ENCODE measurements at regions not wholly inside any gene's neighbourhood (a gene's known extent, or its start where the extent isn't known, plus 50 kb on each side); places are given as distances from the start of the nearest gene placed in this dataset.

DNA sequence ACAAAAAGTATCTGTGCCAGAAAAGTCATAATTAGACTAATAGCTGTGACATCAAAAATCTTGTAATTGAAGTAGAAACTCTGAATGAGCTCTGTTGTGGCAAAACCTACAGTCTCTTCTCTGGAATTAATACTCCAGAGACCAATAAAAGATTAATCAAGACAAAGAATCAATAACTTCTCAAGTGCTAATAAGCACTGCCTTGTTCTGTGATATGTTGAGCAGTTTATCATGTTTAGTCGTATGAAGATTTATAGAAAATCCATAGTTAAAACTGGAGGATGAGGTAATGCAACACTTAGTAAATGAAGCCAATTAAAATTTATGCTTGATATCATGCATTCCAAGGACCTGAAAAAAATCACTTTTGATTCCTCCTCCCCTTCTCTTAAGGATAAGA lies 72.3 kb upstream of the RNF32 start:
- ChIA-PET CTCF (ENCODE audit: low intra/inter-chr PET ratio, low total read pairs) (no interaction called here), POLR2A (no interaction called here)
- Histone ChIP-seq H3K36me3 (replicated peaks in 1 of 2; ENCODE audit: control insufficient read depth in 1 of 2, insufficient read depth in 2 of 2, low read length in 2 of 2) (no peaks in the 10 kb centered on the region), H3K4me2 (ENCODE audit: low read depth, low read length) (no peak overlapping the region), H3K4me1 (ENCODE audit: insufficient read depth, low read length) (peaks cover 19% of the 10 kb centered on the region; the same call in 1 of the 2 replicates), H3K27ac (ENCODE audit: extremely low read length, insufficient read depth, low read length) (no peak overlapping the region), H3K27me3 (ENCODE audit: control insufficient read depth in 1 of 2, insufficient read depth in 2 of 2, low read length in 2 of 2) (no peaks in the 10 kb centered on the region), H3K9me3 (ENCODE audit: low read length) (peaks cover 22% of the 10 kb centered on the region), H3K79me2 (ENCODE audit: insufficient read depth, low read length) (no peaks in the 10 kb centered on the region), H3K4me3 (replicated peaks in 1 of 3; ENCODE audit: insufficient read depth in 1 of 3, low read depth in 2 of 3, low read length in 3 of 3) (no peak overlapping the region), H2AFZ (ENCODE audit: low read length) (no peak overlapping the region), H4K20me1 (ENCODE audit: insufficient read depth, low read length) (no peaks in the 10 kb centered on the region), H3K9ac (ENCODE audit: insufficient read depth, low read depth, low read length) (no peak overlapping the region)
- BruUV-seq (replicated peaks), result no TSS peak
- intact Hi-C loops (cut with micrococcal nuclease; ENCODE audit: unreplicated experiment) (no loop called here), in situ Hi-C loops (cut with HindIII; ENCODE audit: extremely low pct_ligation_motif_present, low pct_unique_long_range_greater_than_20kb) (no loop called here)
- DNase-seq (ENCODE audit: low spot score) (no peak), FAIRE-seq (no peak), ATAC-seq (no peak)
- WGBS (ENCODE audit: low lambda C conversion rate), result 95% methylated on average over 1 of the region's 1 CpG
- TF ChIP-seq HNRNPUL1 (IDR thresholded peaks at IDR 0.05; ENCODE audit: low read depth, low read length) (no peak), LCORL (IDR thresholded peaks at IDR 0.05) (no peak), LCORL (CRISPR knock-in tag; IDR thresholded peaks at IDR 0.05) (no peak), GABPB1 (CRISPR knock-in tag; IDR thresholded peaks at IDR 0.05) (no peak), ARNT2 (CRISPR knock-in tag; IDR thresholded peaks at IDR 0.05; ENCODE audit: low read depth) (no peak), KLF16 (CRISPR knock-in tag; IDR thresholded peaks at IDR 0.05) (no peak)
- TF ChIP-seq, protein P1, sequence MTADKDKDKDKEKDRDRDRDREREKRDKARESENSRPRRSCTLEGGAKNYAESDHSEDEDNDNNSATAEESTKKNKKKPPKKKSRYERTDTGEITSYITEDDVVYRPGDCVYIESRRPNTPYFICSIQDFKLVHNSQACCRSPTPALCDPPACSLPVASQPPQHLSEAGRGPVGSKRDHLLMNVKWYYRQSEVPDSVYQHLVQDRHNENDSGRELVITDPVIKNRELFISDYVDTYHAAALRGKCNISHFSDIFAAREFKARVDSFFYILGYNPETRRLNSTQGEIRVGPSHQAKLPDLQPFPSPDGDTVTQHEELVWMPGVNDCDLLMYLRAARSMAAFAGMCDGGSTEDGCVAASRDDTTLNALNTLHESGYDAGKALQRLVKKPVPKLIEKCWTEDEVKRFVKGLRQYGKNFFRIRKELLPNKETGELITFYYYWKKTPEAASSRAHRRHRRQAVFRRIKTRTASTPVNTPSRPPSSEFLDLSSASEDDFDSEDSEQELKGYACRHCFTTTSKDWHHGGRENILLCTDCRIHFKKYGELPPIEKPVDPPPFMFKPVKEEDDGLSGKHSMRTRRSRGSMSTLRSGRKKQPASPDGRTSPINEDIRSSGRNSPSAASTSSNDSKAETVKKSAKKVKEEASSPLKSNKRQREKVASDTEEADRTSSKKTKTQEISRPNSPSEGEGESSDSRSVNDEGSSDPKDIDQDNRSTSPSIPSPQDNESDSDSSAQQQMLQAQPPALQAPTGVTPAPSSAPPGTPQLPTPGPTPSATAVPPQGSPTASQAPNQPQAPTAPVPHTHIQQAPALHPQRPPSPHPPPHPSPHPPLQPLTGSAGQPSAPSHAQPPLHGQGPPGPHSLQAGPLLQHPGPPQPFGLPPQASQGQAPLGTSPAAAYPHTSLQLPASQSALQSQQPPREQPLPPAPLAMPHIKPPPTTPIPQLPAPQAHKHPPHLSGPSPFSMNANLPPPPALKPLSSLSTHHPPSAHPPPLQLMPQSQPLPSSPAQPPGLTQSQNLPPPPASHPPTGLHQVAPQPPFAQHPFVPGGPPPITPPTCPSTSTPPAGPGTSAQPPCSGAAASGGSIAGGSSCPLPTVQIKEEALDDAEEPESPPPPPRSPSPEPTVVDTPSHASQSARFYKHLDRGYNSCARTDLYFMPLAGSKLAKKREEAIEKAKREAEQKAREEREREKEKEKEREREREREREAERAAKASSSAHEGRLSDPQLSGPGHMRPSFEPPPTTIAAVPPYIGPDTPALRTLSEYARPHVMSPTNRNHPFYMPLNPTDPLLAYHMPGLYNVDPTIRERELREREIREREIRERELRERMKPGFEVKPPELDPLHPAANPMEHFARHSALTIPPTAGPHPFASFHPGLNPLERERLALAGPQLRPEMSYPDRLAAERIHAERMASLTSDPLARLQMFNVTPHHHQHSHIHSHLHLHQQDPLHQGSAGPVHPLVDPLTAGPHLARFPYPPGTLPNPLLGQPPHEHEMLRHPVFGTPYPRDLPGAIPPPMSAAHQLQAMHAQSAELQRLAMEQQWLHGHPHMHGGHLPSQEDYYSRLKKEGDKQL (CRISPR knock-in tag; IDR thresholded peaks at IDR 0.05; ENCODE audit: low read depth), result no peak
- TF ChIP-seq, protein P2, sequence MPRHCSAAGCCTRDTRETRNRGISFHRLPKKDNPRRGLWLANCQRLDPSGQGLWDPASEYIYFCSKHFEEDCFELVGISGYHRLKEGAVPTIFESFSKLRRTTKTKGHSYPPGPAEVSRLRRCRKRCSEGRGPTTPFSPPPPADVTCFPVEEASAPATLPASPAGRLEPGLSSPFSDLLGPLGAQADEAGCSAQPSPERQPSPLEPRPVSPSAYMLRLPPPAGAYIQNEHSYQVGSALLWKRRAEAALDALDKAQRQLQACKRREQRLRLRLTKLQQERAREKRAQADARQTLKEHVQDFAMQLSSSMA (CRISPR knock-in tag; IDR thresholded peaks at IDR 0.05), result no peak
- TF ChIP-seq, protein P3, sequence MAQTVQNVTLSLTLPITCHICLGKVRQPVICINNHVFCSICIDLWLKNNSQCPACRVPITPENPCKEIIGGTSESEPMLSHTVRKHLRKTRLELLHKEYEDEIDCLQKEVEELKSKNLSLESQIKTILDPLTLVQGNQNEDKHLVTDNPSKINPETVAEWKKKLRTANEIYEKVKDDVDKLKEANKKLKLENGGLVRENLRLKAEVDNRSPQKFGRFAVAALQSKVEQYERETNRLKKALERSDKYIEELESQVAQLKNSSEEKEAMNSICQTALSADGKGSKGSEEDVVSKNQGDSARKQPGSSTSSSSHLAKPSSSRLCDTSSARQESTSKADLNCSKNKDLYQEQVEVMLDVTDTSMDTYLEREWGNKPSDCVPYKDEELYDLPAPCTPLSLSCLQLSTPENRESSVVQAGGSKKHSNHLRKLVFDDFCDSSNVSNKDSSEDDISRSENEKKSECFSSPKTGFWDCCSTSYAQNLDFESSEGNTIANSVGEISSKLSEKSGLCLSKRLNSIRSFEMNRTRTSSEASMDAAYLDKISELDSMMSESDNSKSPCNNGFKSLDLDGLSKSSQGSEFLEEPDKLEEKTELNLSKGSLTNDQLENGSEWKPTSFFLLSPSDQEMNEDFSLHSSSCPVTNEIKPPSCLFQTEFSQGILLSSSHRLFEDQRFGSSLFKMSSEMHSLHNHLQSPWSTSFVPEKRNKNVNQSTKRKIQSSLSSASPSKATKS (CRISPR knock-in tag; IDR thresholded peaks at IDR 0.05), result no peak
- TF ChIP-seq, protein P4, sequence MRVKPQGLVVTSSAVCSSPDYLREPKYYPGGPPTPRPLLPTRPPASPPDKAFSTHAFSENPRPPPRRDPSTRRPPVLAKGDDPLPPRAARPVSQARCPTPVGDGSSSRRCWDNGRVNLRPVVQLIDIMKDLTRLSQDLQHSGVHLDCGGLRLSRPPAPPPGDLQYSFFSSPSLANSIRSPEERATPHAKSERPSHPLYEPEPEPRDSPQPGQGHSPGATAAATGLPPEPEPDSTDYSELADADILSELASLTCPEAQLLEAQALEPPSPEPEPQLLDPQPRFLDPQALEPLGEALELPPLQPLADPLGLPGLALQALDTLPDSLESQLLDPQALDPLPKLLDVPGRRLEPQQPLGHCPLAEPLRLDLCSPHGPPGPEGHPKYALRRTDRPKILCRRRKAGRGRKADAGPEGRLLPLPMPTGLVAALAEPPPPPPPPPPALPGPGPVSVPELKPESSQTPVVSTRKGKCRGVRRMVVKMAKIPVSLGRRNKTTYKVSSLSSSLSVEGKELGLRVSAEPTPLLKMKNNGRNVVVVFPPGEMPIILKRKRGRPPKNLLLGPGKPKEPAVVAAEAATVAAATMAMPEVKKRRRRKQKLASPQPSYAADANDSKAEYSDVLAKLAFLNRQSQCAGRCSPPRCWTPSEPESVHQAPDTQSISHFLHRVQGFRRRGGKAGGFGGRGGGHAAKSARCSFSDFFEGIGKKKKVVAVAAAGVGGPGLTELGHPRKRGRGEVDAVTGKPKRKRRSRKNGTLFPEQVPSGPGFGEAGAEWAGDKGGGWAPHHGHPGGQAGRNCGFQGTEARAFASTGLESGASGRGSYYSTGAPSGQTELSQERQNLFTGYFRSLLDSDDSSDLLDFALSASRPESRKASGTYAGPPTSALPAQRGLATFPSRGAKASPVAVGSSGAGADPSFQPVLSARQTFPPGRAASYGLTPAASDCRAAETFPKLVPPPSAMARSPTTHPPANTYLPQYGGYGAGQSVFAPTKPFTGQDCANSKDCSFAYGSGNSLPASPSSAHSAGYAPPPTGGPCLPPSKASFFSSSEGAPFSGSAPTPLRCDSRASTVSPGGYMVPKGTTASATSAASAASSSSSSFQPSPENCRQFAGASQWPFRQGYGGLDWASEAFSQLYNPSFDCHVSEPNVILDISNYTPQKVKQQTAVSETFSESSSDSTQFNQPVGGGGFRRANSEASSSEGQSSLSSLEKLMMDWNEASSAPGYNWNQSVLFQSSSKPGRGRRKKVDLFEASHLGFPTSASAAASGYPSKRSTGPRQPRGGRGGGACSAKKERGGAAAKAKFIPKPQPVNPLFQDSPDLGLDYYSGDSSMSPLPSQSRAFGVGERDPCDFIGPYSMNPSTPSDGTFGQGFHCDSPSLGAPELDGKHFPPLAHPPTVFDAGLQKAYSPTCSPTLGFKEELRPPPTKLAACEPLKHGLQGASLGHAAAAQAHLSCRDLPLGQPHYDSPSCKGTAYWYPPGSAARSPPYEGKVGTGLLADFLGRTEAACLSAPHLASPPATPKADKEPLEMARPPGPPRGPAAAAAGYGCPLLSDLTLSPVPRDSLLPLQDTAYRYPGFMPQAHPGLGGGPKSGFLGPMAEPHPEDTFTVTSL (CRISPR knock-in tag; IDR thresholded peaks at IDR 0.05; ENCODE audit: borderline replicate concordance), result no peak

Measured in HepG2 (cell line).